ENCODE measurements at regions not wholly inside any gene's neighbourhood (a gene's known extent, or its start where the extent isn't known, plus 50 kb on each side); places are given as distances from the start of the nearest gene placed in this dataset.

- TF ChIP-seq CTCF (IDR thresholded peaks at IDR 0.05; ENCODE audit: poor library complexity) (no peak), EZH2 (IDR thresholded peaks at IDR 0.05; ENCODE audit: borderline replicate concordance) (no peak), EZH2phosphoT487 (IDR thresholded peaks at IDR 0.05; ENCODE audit: low read depth, severe bottlenecking, unreplicated experiment) (no peak)
- H4K20me1 ChIP-seq (ENCODE audit: insufficient read depth, poor library complexity, severe bottlenecking) = no peaks in the 10 kb centered on the region
- DNase-seq (ENCODE audit: low spot score) = no peak
- H2AFZ ChIP-seq = no peak overlapping the region
- H3K27ac ChIP-seq = no peak overlapping the region
- peaks cover 13% of the 10 kb centered on the region for H3K4me1 ChIP-seq (ENCODE audit: insufficient read depth)
- no peaks in the 10 kb centered on the region for H3K9me3 ChIP-seq (ENCODE audit: low read depth)
- H3K79me2 ChIP-seq = no peaks in the 10 kb centered on the region
- WGBS (ENCODE audit: low lambda C conversion rate, missing lambda C conversion rate) = 70% methylated on average over 2 of the region's 2 CpGs
- no peaks in the 10 kb centered on the region for H3K9me2 ChIP-seq (replicated peaks; ENCODE audit: insufficient read depth)
- no peaks in the 10 kb centered on the region for H3K27me3 ChIP-seq
- no peak overlapping the region for H3K4me3 ChIP-seq
- no peaks in the 10 kb centered on the region for H3K36me3 ChIP-seq (replicated peaks; ENCODE audit: insufficient read depth, low read depth)
- no peak overlapping the region for H3K4me2 ChIP-seq
Measured at GRCh38 chr6:159456349-159456748, 236.7 kb downstream of the SOD2 start.

GRCh38 chr6:159455700-159456274 is 237.3 kb downstream of the SOD2 start:
- no peaks in the 10 kb centered on the region for H3K27me3 ChIP-seq

GRCh38 chr6:159450815-159451465 is 242.1 kb downstream of the SOD2 start:
- Histone ChIP-seq H3K4me1 (ENCODE audit: insufficient read depth) (peaks cover 12% of the 10 kb centered on the region), H2AFZ (no peak overlapping the region), H3K27ac (peak overlapping the region; percentile 66), H3K9me2 (replicated peaks; ENCODE audit: insufficient read depth) (no peaks in the 10 kb centered on the region), H3K36me3 (replicated peaks; ENCODE audit: insufficient read depth, low read depth) (no peaks in the 10 kb centered on the region), H3K4me2 (no peak overlapping the region), H3K4me3 (no peak overlapping the region), H3K79me2 (no peaks in the 10 kb centered on the region), H3K9me3 (ENCODE audit: low read depth) (no peaks in the 10 kb centered on the region), H4K20me1 (ENCODE audit: insufficient read depth, poor library complexity, severe bottlenecking) (no peaks in the 10 kb centered on the region), H3K27me3 (no peaks in the 10 kb centered on the region)
- 36% methylated on average over 3 of the region's 3 CpGs for WGBS (ENCODE audit: low lambda C conversion rate, missing lambda C conversion rate)
- peak; percentile 67 for DNase-seq (ENCODE audit: low spot score)
- no peak for TF ChIP-seq EZH2phosphoT487 (IDR thresholded peaks at IDR 0.05; ENCODE audit: low read depth, severe bottlenecking, unreplicated experiment)

More at GRCh38 chr6:159455700-159456274, 237.3 kb downstream of the SOD2 start:
- no peaks in the 10 kb centered on the region for H3K9me3 ChIP-seq (ENCODE audit: low read depth)
- no peak overlapping the region for H3K4me3 ChIP-seq
- DNase-seq (ENCODE audit: low spot score) = no peak
- no peaks in the 10 kb centered on the region for H4K20me1 ChIP-seq (ENCODE audit: insufficient read depth, poor library complexity, severe bottlenecking)
- 85% methylated on average over 8 of the region's 15 CpGs for WGBS (ENCODE audit: low lambda C conversion rate, missing lambda C conversion rate)
- H3K4me2 ChIP-seq = no peak overlapping the region
- no peak overlapping the region for H3K27ac ChIP-seq
- no peak overlapping the region for H2AFZ ChIP-seq
- no peaks in the 10 kb centered on the region for H3K9me2 ChIP-seq (replicated peaks; ENCODE audit: insufficient read depth)
- no peaks in the 10 kb centered on the region for H3K36me3 ChIP-seq (replicated peaks; ENCODE audit: insufficient read depth, low read depth)
- TF ChIP-seq EZH2 (IDR thresholded peaks at IDR 0.05; ENCODE audit: borderline replicate concordance) (no peak), CTCF (IDR thresholded peaks at IDR 0.05; ENCODE audit: poor library complexity) (no peak), EZH2phosphoT487 (IDR thresholded peaks at IDR 0.05; ENCODE audit: low read depth, severe bottlenecking, unreplicated experiment) (no peak)
- H3K79me2 ChIP-seq = no peaks in the 10 kb centered on the region
- H3K4me1 ChIP-seq (ENCODE audit: insufficient read depth) = peaks cover 11% of the 10 kb centered on the region

GRCh38 chr6:159446340-159446739 is 246.7 kb downstream of the SOD2 start:
- no peaks in the 10 kb centered on the region for H4K20me1 ChIP-seq (ENCODE audit: insufficient read depth, poor library complexity, severe bottlenecking)
- no peak for TF ChIP-seq EZH2phosphoT487 (IDR thresholded peaks at IDR 0.05; ENCODE audit: low read depth, severe bottlenecking, unreplicated experiment)
- no peak for TF ChIP-seq EZH2 (IDR thresholded peaks at IDR 0.05; ENCODE audit: borderline replicate concordance)
- no peak for TF ChIP-seq CTCF (IDR thresholded peaks at IDR 0.05; ENCODE audit: poor library complexity)
- H3K4me2 ChIP-seq = no peak overlapping the region
- DNase-seq (ENCODE audit: low spot score) = no peak
- no peaks in the 10 kb centered on the region for H3K27me3 ChIP-seq
- no peaks in the 10 kb centered on the region for H3K79me2 ChIP-seq
- H2AFZ ChIP-seq = no peak overlapping the region
- no peak overlapping the region for H3K4me3 ChIP-seq
- 74% methylated on average over 6 of the region's 6 CpGs for WGBS (ENCODE audit: low lambda C conversion rate, missing lambda C conversion rate)
- no peaks in the 10 kb centered on the region for H3K9me2 ChIP-seq (replicated peaks; ENCODE audit: insufficient read depth)
- H3K36me3 ChIP-seq (replicated peaks; ENCODE audit: insufficient read depth, low read depth) = no peaks in the 10 kb centered on the region
- H3K9me3 ChIP-seq (ENCODE audit: low read depth) = no peaks in the 10 kb centered on the region
- H3K4me1 ChIP-seq (ENCODE audit: insufficient read depth) = peaks cover 7% of the 10 kb centered on the region
- H3K27ac ChIP-seq = no peak overlapping the region

All from hepatocyte (in vitro differentiated cells).